ENCODE measurements at regions not wholly inside any gene's neighbourhood (a gene's known extent, or its start where the extent isn't known, plus 50 kb on each side); places are given as distances from the start of the nearest gene placed in this dataset.

DNA sequence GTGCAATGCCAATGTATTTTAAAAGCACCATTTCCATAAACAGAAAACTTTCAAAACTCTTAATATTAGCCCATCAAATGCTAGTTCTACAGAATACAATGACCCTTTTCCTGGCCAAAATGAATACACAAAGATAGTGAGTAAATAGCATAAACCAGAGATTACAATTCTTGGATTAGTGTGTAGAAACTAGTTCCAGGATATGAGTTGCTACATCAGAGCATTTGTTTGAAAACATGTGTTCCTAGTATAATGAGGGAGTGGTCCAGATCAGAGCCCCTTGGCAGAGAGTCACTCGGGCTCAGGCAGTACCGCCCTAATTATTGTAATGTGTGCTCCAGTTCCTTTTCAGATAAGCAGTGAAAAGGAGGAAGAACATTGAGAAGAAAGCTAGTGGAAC, 63.7 kb upstream of the COL21A1 start:
- TF ChIP-seq CTCF (IDR thresholded peaks at IDR 0.05; ENCODE audit: control extremely low read depth, extremely low read depth, low read depth, missing control alignments), result no peak
- no peak for DNase-seq (ENCODE audit: extremely low spot score)
- CTCF ChIA-PET, result no interaction called here

DNA sequence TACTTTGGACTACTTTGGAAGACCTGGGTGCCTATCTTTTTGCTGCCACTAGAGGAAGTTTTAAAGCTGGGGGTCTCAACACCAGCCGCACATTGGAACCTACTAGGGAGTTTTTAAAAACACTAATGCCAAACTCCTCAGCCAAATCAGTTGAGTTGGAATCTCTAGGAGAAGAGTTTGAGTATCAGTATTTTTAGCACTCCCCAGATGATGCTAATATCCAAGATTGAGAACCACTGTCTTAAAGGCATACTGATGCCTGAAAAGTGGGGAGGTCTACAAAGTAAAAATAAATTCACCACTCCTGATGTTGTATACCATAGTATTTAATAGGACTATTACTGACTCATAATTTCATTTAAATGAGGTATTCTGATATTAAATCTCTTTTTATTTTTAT, 62.9 kb upstream of the COL21A1 start:
- no peak for TF ChIP-seq CTCF (IDR thresholded peaks at IDR 0.05; ENCODE audit: control extremely low read depth, extremely low read depth, low read depth, missing control alignments)
- ChIA-PET CTCF (interaction anchor here (2.0 kb wide), 1 partner anchor 9 kb away, joined by 8 read pairs; no protein-coding TSS in a partner anchor), POLR2A (no interaction called here)
- DNase-seq (ENCODE audit: extremely low spot score), result no peak

More for the DNA sequence above, 63.7 kb upstream of the COL21A1 start:
- POLR2A ChIA-PET, result no interaction called here

DNA sequence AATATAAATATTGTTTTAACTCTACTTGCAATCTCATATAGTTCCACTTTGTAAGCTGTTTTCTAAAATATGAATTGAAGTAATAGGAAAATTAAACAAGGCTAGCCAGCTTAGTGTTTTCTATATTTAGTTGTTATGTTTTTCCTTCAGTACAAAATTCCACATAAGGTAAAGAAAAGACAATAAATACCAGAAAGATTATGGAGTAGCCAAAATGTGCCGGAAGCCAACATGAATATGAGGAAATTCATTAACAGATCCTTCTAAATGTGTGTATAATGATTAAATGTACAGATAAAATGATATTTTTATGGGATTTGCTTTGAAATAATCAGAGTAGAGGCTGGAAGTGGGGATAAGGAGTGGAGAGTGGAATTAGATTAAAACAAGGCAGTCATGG, 52.5 kb upstream of the COL21A1 start:
- no peak for DNase-seq (ENCODE audit: extremely low spot score)
- POLR2A ChIA-PET, result no interaction called here
- CTCF ChIA-PET, result interaction anchor here (1.1 kb wide), 1 partner anchor 16 kb away, joined by 3 read pairs; no protein-coding TSS in a partner anchor
- TF ChIP-seq CTCF (IDR thresholded peaks at IDR 0.05; ENCODE audit: control extremely low read depth, extremely low read depth, low read depth, missing control alignments), result no peak

GRCh38 chr6:56297022-56297989, 49.9 kb upstream of the COL21A1 start:
- TF ChIP-seq CTCF (IDR thresholded peaks at IDR 0.05; ENCODE audit: control extremely low read depth, extremely low read depth, low read depth, missing control alignments), result no peak
- CTCF ChIA-PET, result no interaction called here
- no peak for DNase-seq (ENCODE audit: extremely low spot score)
- POLR2A ChIA-PET, result interaction anchor here (0.8 kb wide), 1 partner anchor 50 kb away, joined by 5 read pairs; no protein-coding TSS in a partner anchor

Measured in GM10248 (cell line).